ENCODE measurements at regions not wholly inside any gene's neighbourhood (a gene's known extent, or its start where the extent isn't known, plus 50 kb on each side); places are given as distances from the start of the nearest gene placed in this dataset.
"Not testable (repeated sequence)": the region's sequence is repeated elsewhere in the genome, so short reads cannot be mapped to it uniquely, and the experiment has no call there.

GRCh38 chr3:78087134-78087533, 1047.2 kb downstream of the ROBO2 start:
- Mint-ChIP-seq H3K4me3 (no peak overlapping the region), H3K4me1 (no peaks in the 10 kb centered on the region), H3K27ac (no peak overlapping the region), H3K9me3 (peaks cover 5% of the 10 kb centered on the region), H3K36me3 (ENCODE audit: low read depth) (no peaks in the 10 kb centered on the region), H3K27me3 (no peaks in the 10 kb centered on the region)
- DNase-seq: no peak
- ChIA-PET POLR2A (no interaction called here), CTCF (no interaction called here)

DNA sequence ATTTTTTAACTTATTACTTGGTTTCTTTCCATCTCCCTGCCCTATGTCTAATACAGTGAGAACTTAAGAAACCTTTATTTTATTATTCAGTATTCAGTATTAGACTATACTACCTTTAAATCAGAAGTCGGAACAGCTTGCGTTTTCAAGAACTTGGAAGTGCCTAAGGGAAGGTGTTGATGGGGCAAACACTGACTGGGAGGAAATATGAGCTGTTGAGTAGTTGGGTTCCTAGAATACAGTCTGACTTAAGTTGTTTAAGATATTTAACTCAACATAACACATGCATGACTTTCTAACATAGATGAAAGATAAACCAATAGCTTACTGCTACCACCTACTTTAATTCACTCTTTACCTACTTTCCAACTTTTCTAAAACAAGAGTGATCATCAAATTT, 1048.1 kb downstream of the ROBO2 start:
- POLR2A ChIA-PET: no interaction called here
- Mint-ChIP-seq H3K9me3 (peaks cover 9% of the 10 kb centered on the region), H3K27me3 (no peaks in the 10 kb centered on the region), H3K27ac (no peak overlapping the region), H3K4me1 (no peaks in the 10 kb centered on the region), H3K4me3 (no peak overlapping the region), H3K36me3 (ENCODE audit: low read depth) (no peaks in the 10 kb centered on the region)
- CTCF ChIA-PET: no interaction called here
- no peak for DNase-seq

DNA sequence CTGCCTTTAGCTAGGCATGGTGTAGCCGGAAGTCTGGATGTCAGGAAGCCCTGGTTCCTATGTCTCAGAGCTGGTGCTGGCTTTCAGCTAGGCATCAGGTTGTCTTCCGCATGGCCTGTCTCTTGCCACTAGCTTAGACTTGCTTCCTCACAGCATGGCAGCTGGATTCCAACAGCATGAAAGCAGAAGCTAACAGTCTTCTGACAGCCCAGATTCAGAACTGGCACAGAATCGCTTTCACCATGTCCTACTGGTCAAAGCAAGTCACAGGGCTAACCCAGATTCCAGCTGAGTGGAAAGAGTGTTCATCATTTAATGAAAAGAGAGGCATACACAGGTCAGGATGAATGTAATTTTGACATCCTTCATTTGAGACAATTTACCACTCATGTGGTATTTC, 1050.5 kb downstream of the ROBO2 start:
- H3K9me3 Mint-ChIP-seq: peaks cover 11% of the 10 kb centered on the region
- no peak overlapping the region for H3K4me3 Mint-ChIP-seq
- no peaks in the 10 kb centered on the region for H3K4me1 Mint-ChIP-seq
- H3K36me3 Mint-ChIP-seq (ENCODE audit: low read depth): no peaks in the 10 kb centered on the region
- H3K27ac Mint-ChIP-seq: no peak overlapping the region
- CTCF ChIA-PET: no interaction called here
- H3K27me3 Mint-ChIP-seq: no peaks in the 10 kb centered on the region
- POLR2A ChIA-PET: no interaction called here
- no peak for DNase-seq

GRCh38 chr3:78091478-78092119, 1051.7 kb downstream of the ROBO2 start:
- Mint-ChIP-seq H3K9me3 (peaks cover 11% of the 10 kb centered on the region), H3K4me1 (no peaks in the 10 kb centered on the region), H3K4me3 (no peak overlapping the region), H3K27ac (no peak overlapping the region), H3K27me3 (no peaks in the 10 kb centered on the region), H3K36me3 (ENCODE audit: low read depth) (no peaks in the 10 kb centered on the region)
- ChIA-PET CTCF (no interaction called here), POLR2A (no interaction called here)
- DNase-seq: no peak

- H3K36me3 Mint-ChIP-seq (ENCODE audit: low read depth); H3K27ac Mint-ChIP-seq: not testable (repeated sequence)
Measured at GRCh38 chr3:78092574-78092973, 1052.7 kb downstream of the ROBO2 start.

GRCh38 chr3:78096488-78097255, 1056.8 kb downstream of the ROBO2 start:
- H3K4me1 Mint-ChIP-seq: no peaks in the 10 kb centered on the region
- POLR2A ChIA-PET: no interaction called here
- no peak overlapping the region for H3K27ac Mint-ChIP-seq
- H3K9me3 Mint-ChIP-seq: peaks cover 14% of the 10 kb centered on the region
- no peaks in the 10 kb centered on the region for H3K27me3 Mint-ChIP-seq
- no peak overlapping the region for H3K4me3 Mint-ChIP-seq
- H3K36me3 Mint-ChIP-seq (ENCODE audit: low read depth): no peaks in the 10 kb centered on the region
- no peak for DNase-seq
- CTCF ChIA-PET: no interaction called here

More at GRCh38 chr3:78092574-78092973, 1052.7 kb downstream of the ROBO2 start:
- H3K27me3 Mint-ChIP-seq, H3K4me3 Mint-ChIP-seq, CTCF ChIA-PET, DNase-seq, H3K4me1 Mint-ChIP-seq, POLR2A ChIA-PET: not testable (repeated sequence)
- H3K9me3 Mint-ChIP-seq: peaks cover 14% of the 10 kb centered on the region

- no peak overlapping the region for H3K27ac Mint-ChIP-seq
- POLR2A ChIA-PET: no interaction called here
- no peaks in the 10 kb centered on the region for H3K36me3 Mint-ChIP-seq (ENCODE audit: low read depth)
- no peak for DNase-seq
- H3K9me3 Mint-ChIP-seq: peaks cover 6% of the 10 kb centered on the region
- CTCF ChIA-PET: no interaction called here
- H3K4me3 Mint-ChIP-seq: no peak overlapping the region
- H3K4me1 Mint-ChIP-seq: no peaks in the 10 kb centered on the region
- no peaks in the 10 kb centered on the region for H3K27me3 Mint-ChIP-seq
Measured at GRCh38 chr3:78098367-78098766, 1058.5 kb downstream of the ROBO2 start.

DNA sequence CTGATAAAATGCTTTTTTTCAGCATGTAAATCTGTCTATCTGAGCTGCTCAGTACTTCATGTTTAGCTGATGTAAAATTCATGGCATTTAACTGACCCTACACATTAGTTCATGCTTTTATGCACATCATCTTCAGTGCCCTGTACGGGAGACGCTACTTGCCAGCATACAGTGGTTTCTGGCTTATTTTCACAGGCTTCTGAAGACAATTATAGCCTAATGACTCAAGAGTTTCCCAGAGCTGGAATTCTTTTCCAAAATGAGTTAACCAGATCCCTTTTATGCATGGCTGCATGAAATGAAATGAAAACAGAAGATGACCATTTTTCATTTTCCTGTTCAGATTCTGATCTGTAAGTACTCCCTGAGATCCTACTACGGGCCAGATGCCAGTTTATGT, 1061.5 kb downstream of the ROBO2 start:
- peaks cover 3% of the 10 kb centered on the region for H3K9me3 Mint-ChIP-seq
- H3K27ac Mint-ChIP-seq: no peak overlapping the region
- H3K4me3 Mint-ChIP-seq: no peak overlapping the region
- POLR2A ChIA-PET: no interaction called here
- H3K27me3 Mint-ChIP-seq: no peaks in the 10 kb centered on the region
- H3K36me3 Mint-ChIP-seq (ENCODE audit: low read depth): no peaks in the 10 kb centered on the region
- no peak for DNase-seq
- no peaks in the 10 kb centered on the region for H3K4me1 Mint-ChIP-seq
- CTCF ChIA-PET: no interaction called here

DNA sequence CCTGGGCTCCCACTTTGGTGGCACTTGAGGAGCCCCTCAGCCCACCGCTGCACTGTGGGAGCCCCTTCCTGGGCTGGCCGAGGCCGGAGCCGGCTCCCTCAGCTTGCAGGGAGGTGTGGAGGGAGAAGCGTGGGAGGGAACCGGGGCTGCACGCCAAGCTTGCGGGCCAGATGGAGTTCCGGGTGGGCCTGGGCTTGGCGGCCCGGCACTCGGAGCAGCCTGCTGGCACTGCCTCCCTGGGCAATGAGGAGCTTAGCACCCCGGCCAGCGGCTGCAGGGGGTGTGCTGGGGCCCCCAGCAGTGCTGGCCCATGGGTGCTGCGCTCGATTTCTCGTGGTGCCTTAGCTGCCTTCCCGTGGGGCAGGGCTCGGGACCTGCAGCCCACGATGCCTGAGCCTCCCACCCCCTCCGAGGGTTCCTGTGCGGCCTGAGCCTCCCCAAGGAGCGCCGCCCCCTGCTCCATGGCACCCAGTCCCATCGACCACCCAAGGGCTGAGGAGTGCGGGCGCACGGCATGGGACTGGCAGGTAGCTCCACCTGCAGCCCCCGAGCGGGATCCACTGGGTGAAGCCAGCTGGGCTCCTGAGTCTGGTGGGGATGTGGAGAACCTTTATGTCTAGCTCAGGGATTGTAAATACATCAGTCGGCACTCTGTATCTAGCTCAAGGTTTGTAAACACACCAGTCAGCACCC, 1068.5 kb downstream of the ROBO2 start:
- H3K4me1 Mint-ChIP-seq; H3K36me3 Mint-ChIP-seq (ENCODE audit: low read depth); H3K27ac Mint-ChIP-seq; DNase-seq; POLR2A ChIA-PET; H3K4me3 Mint-ChIP-seq; CTCF ChIA-PET; H3K9me3 Mint-ChIP-seq; H3K27me3 Mint-ChIP-seq: not testable (repeated sequence)

DNA sequence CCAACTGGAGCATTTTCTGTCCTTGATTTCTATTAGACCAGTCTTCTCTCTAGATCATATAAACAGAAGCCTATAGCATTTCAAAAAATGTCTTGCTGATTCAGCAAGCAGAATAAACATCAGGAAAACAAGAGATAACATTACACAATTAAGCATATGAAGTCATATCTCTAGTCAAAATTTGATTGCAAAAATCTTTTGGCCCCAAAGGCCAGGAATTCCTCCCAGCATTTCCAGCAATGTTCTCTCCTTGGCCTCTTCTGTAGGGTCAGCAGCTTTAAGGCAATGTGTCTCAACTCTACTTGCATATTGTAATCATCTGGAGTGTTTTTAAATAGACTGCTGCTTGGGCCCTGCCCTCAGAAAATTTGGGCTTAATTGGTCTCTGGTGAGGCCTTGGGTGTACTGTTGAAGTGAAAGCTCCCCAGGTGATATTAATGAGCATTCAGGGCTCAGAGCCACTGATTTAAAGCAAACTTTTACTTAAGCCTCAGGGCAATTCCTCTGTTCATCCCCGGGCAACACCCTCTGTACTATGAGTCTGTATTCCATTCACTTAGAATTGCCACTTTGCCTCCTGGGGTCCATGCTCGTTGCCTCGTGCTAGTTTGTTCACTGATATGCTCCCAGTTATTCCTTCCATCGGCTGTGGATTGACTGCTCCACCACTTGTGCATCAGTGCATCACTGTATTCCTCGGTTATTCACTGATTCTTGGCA, 1072.6 kb downstream of the ROBO2 start:
- ChIA-PET CTCF (no interaction called here), POLR2A (no interaction called here)
- H3K4me3 Mint-ChIP-seq: no peak overlapping the region
- H3K4me1 Mint-ChIP-seq: no peaks in the 10 kb centered on the region
- H3K36me3 Mint-ChIP-seq (ENCODE audit: low read depth): no peaks in the 10 kb centered on the region
- DNase-seq: no peak
- no peak overlapping the region for H3K27ac Mint-ChIP-seq
- H3K9me3 Mint-ChIP-seq: peaks cover 10% of the 10 kb centered on the region
- H3K27me3 Mint-ChIP-seq: no peaks in the 10 kb centered on the region

- Mint-ChIP-seq H3K9me3 (peaks cover 2% of the 10 kb centered on the region), H3K4me1 (no peaks in the 10 kb centered on the region), H3K27me3 (no peaks in the 10 kb centered on the region), H3K27ac (no peak overlapping the region), H3K4me3 (no peak overlapping the region), H3K36me3 (ENCODE audit: low read depth) (no peaks in the 10 kb centered on the region)
- DNase-seq: no peak
- ChIA-PET POLR2A (no interaction called here), CTCF (interaction anchor here (0.6 kb wide), 1 partner anchor 340 kb away, joined by 3 read pairs; no protein-coding TSS in a partner anchor)
Measured at GRCh38 chr3:78115983-78116382, 1076.1 kb downstream of the ROBO2 start.

GRCh38 chr3:78116874-78117273, 1077.0 kb downstream of the ROBO2 start:
- Mint-ChIP-seq H3K9me3 (peaks cover 2% of the 10 kb centered on the region), H3K27me3 (no peaks in the 10 kb centered on the region), H3K4me1 (no peaks in the 10 kb centered on the region), H3K36me3 (ENCODE audit: low read depth) (no peaks in the 10 kb centered on the region), H3K27ac (no peak overlapping the region), H3K4me3 (no peak overlapping the region)
- DNase-seq: no peak
- CTCF ChIA-PET: no interaction called here
- POLR2A ChIA-PET: no interaction called here

- Mint-ChIP-seq H3K36me3 (ENCODE audit: low read depth) (no peaks in the 10 kb centered on the region), H3K27ac (no peak overlapping the region), H3K4me3 (no peak overlapping the region), H3K9me3 (peaks cover 9% of the 10 kb centered on the region), H3K4me1 (no peaks in the 10 kb centered on the region), H3K27me3 (no peaks in the 10 kb centered on the region)
- no peak for DNase-seq
- CTCF ChIA-PET: no interaction called here
- POLR2A ChIA-PET: no interaction called here
Measured at GRCh38 chr3:78123058-78123457, 1083.2 kb downstream of the ROBO2 start.
